Pancreas (tissue), 10 donors: ENCODE measurements at regions not wholly inside any gene's neighbourhood (a gene's known extent, or its start where the extent isn't known, plus 50 kb on each side); places are given as distances from the start of the nearest gene placed in this dataset.
A peak's percentile ranks its signal among the peaks of the same experiment; 100 is the strongest.

Source experiments
- ATAC-seq, 4 donors: fragments of 200-7000 bp; cut with Tn5 transposase; one replicate each; pipeline versions ENCODE4 v1.8.0 to v1.9.1; 2020; ENCODE audit warnings: mild to moderate bottlenecking in 4 of 4, moderate library complexity in 4 of 4
- DNase-seq, 6 donors: peaks; one replicate each; pipeline ENCODE4 v3.0.0-alpha.2; 2020
- FAIRE-seq: peaks from 2 replicates; lab custom pipeline; 2012; peaks lifted over from hg19 to GRCh38; lab: Jason Lieb, UNC
- H3K27ac ChIP-seq, 4 donors: fragments of 200-600 bp; sonication (generic); 1 replicate in 3 of 4; 2 replicates in 1 of 4; pipeline versions ENCODE4 v1.5.0 to v1.8.0; 2020
- H3K27me3 ChIP-seq, 4 donors: fragments of 200-600 bp; one replicate each; pipeline ENCODE4 v1.8.0; 2021
- H3K36me3 ChIP-seq, 3 donors: fragments of 200-600 bp; sonication (generic) in 1 of 3; one replicate each; pipeline versions ENCODE4 v1.5.0 to v1.8.0; 2020 to 2021
- H3K4me1 ChIP-seq, 3 donors: fragments of 200-600 bp; one replicate each; pipeline ENCODE4 v1.8.0; 2021
- H3K4me3 ChIP-seq, 4 donors: fragments of 200-600 bp; sonication (generic) in 2 of 4; one replicate each; pipeline versions ENCODE4 v1.5.0 to v1.8.0; 2020 to 2021
- H3K9me3 ChIP-seq, 4 donors: fragments of 200-600 bp; one replicate each; pipeline ENCODE4 v1.8.0; 2021
- WGBS, 2 donors: extraction: QIAGEN DNeasy Blood & Tissue Kit; methylation state at CpG; one replicate each; pipeline ENCODE4 v1.1.7; 2013; 5-methylcytosine and 5-hydroxymethylcytosine counted together
- intact Hi-C, 3 donors: fragments of 100-400 bp; cut with DNase I; formaldehyde crosslinking; loops; one replicate each; pipeline versions ENCODE4 v1.11.1 to v1.14.2; 2022
- TF ChIP-seq, protein P1 (sequence below), 4 donors: fragments of 200-600 bp; sonication (generic) in 3 of 4; IDR thresholded peaks; one replicate each; pipeline versions ENCODE4 v1.5.0 to v1.8.0; 2021; ENCODE audit warnings: antibody characterized with exemption in 4 of 4
- donor health status: healthy with polysubstance abuse.
- donor health status: DM: no; HTN: no; CAD: no; lungs with moderate emphysema.
- donor health status: DM: no; HTN: no; CAD: no.
- donor health status: control.
- donor health status: control.
- donor health status: Bipolar disorder and iron deficiency.
- donor health status: DM: yes; HTN: yes; CAD: no.
- donor health status: DM: no; HTN: no; CAD: no.
- donor health status: DM: no; HTN: no; CAD: no.
- donor health status: DM: yes; HTN: yes; CAD: no.

DNA sequence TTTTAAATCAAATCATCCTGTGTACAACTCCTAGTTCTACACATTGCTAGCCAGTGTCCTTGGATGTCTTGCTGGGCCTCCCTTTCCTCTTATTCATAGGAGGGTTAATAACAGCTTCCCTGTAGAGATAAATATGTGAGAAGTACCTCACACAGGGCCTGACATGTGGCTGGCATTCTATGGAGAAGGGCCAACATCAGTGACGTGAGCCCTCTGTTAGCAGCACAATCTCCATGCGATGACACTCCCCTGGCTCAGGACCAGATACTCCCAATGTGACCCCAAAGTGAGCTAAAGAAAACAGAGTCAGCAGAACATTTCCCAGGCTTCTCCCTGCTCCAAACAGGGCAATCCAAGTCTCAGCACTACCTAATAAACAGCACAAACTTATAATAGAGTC lies 818.4 kb downstream of the DIAPH3 start:
- peak overlapping the region in 3 of 4 donors; percentile 54 to 90 (median 87) for H3K27ac ChIP-seq
- 9 to 15% methylated on average over 2 of the region's 2 CpGs for WGBS, 2 donors
- TF ChIP-seq, protein P1, sequence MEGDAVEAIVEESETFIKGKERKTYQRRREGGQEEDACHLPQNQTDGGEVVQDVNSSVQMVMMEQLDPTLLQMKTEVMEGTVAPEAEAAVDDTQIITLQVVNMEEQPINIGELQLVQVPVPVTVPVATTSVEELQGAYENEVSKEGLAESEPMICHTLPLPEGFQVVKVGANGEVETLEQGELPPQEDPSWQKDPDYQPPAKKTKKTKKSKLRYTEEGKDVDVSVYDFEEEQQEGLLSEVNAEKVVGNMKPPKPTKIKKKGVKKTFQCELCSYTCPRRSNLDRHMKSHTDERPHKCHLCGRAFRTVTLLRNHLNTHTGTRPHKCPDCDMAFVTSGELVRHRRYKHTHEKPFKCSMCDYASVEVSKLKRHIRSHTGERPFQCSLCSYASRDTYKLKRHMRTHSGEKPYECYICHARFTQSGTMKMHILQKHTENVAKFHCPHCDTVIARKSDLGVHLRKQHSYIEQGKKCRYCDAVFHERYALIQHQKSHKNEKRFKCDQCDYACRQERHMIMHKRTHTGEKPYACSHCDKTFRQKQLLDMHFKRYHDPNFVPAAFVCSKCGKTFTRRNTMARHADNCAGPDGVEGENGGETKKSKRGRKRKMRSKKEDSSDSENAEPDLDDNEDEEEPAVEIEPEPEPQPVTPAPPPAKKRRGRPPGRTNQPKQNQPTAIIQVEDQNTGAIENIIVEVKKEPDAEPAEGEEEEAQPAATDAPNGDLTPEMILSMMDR (IDR thresholded peaks at IDR 0.05) = no peak
- peak in 3 of 4 donors; percentile 7 to 57 (median 10) for ATAC-seq
- no peak for FAIRE-seq
- H3K4me1 ChIP-seq = peaks cover 15 to 65% (median 16%) of the 10 kb centered on the region in 3 donors
- H3K27me3 ChIP-seq = no peaks in the 10 kb centered on the region
- H3K4me3 ChIP-seq = no peak overlapping the region
- H3K36me3 ChIP-seq = no peaks in the 10 kb centered on the region
- DNase-seq = peak in 4 of 6 donors; percentile 43 to 78 (median 61)
- no peaks in the 10 kb centered on the region for H3K9me3 ChIP-seq
- intact Hi-C loops = no loop called here

DNA sequence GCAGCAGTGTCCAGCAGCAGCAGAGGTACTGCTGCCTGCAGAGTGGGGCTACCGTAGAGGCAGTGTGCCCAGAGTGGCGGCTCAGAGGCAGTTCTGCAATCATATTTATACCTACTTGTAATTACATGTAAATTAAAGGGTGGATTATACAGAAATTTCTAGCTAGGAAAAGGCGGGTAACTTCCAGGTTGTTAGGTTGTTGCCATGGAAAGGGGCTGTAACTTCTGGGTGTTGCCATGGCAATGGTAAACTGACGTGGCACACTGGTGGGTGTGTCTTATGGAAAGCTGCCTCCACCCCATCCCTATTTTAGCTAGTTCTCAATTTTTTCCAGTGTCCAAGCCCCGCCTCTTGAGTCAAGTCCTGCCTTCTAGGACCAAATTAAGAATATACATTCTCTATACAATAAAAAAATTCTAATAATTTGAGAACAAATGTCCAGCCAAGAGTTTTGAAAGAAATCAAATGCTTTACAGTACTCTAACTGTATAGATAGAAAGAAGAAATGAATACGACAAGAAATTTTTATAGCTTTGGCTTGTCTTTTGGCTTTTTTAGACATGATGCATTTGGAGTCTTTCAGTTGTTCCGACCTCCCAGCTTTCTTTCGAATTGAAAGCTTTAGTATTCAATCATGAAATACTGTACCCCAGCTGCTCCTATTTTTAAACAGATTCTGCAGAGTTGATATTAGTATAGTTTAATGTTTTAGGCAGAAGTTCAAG lies 816.6 kb downstream of the DIAPH3 start:
- Histone ChIP-seq H3K36me3 (no peaks in the 10 kb centered on the region), H3K27ac (peak overlapping the region in 2 of 4 donors; percentile 87 to 90), H3K4me1 (peaks cover 22 to 68% (median 26%) of the 10 kb centered on the region in 3 donors), H3K27me3 (no peaks in the 10 kb centered on the region), H3K4me3 (no peak overlapping the region), H3K9me3 (no peaks in the 10 kb centered on the region)
- DNase-seq (peak in 2 of 6 donors; percentile 31 to 52), FAIRE-seq (no peak), ATAC-seq (no peak)
- intact Hi-C loops = no loop called here
- 66 to 73% methylated on average over 8 of the region's 8 CpGs for WGBS, 2 donors
- TF ChIP-seq, protein P1 (IDR thresholded peaks at IDR 0.05) = no peak

DNA sequence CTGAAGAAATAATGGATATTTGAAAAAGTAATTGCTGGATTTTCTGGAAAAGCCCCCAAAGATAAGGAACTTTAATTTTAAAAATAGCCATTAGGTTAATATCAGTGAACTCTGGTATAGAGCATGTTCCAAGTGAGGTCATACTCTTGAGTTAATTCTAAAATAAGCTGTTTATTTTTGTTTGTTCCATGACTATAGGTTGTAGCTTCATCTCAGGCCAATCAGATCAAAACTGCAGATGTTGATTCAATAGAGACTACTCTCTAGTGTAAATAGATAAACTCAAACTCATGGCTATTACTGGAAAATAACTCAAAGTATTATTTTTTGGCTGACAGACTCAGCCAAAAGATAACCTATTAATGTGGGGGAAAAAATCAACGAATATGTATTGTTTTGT lies 815.1 kb downstream of the DIAPH3 start:
- Histone ChIP-seq H3K4me1 (peaks cover 17 to 75% (median 27%) of the 10 kb centered on the region in 3 donors), H3K9me3 (no peaks in the 10 kb centered on the region), H3K36me3 (no peaks in the 10 kb centered on the region), H3K4me3 (no peak overlapping the region), H3K27ac (peak overlapping the region in 2 of 4 donors; percentile 43 to 51), H3K27me3 (no peaks in the 10 kb centered on the region)
- TF ChIP-seq, protein P1 (IDR thresholded peaks at IDR 0.05) = no peak
- ATAC-seq (peak in 1 of 4 donors; percentile 14), FAIRE-seq (no peak), DNase-seq (no peak)
- 0 to 5% methylated on average over 1 of the region's 1 CpG for WGBS, 2 donors
- intact Hi-C loops = no loop called here

DNA sequence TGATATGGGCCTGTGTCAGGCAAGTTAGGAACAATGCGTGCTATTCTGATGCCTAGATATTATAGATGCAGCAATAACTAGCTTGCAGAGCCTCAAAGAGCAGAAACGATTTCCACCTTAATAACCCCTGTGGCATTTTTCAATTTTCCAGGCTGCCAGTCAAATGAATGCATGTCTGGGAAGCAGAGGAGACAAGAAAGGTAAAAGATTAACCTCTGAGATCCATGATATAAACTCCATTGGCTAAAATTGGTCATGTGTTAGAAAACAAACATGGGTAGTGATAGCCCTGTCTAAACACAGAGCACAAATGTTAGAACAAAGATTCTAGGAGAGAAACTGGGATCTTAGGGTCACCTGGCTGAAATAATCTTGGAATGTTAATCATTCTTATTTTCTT lies 811.1 kb downstream of the DIAPH3 start:
- FAIRE-seq (no peak), DNase-seq (peak in 1 of 6 donors; percentile 55), ATAC-seq (peak; percentile 78 to 91 (median 82))
- no peaks in the 10 kb centered on the region for H3K27me3 ChIP-seq
- 11 to 27% methylated on average over 2 of the region's 2 CpGs for WGBS, 2 donors
- H3K27ac ChIP-seq = peak overlapping the region in 2 of 4 donors; percentile 67 to 81
- TF ChIP-seq, protein P1 (IDR thresholded peaks at IDR 0.05) = no peak
- no peaks in the 10 kb centered on the region for H3K9me3 ChIP-seq
- H3K4me1 ChIP-seq = peaks cover 24 to 84% (median 55%) of the 10 kb centered on the region in 3 donors
- intact Hi-C loops = no loop called here
- H3K4me3 ChIP-seq = peak overlapping the region in 1 of 4 donors; percentile 31
- no peaks in the 10 kb centered on the region for H3K36me3 ChIP-seq
